H54 (cell line): ENCODE measurements at regions not wholly inside any gene's neighbourhood (a gene's known extent, or its start where the extent isn't known, plus 50 kb on each side); places are given as distances from the start of the nearest gene placed in this dataset.

Source experiments
- DNase-seq: peaks from one replicate; pipeline ENCODE4 v3.0.0; 2011; ENCODE audit warnings: low spot score, mixed read lengths; ENCODE audit not compliant: insufficient read length
- FAIRE-seq: peaks from 3 replicates; lab custom pipeline; 2011; peaks lifted over from hg19 to GRCh38; lab: Jason Lieb, UNC
- POLR2A ChIP-seq: IDR thresholded peaks from 2 replicates; pipeline ENCODE4 v1.6.1; 2011; ENCODE audit warnings: low read depth, mild to moderate bottlenecking, low read length

- DNase-seq (no peak), FAIRE-seq (no peak)
- TF ChIP-seq POLR2A, result no peak
Measured at GRCh38 chr13:67374391-67374790, 144.3 kb upstream of the PCDH9 start.

- no peak for TF ChIP-seq POLR2A
- FAIRE-seq (no peak), DNase-seq (no peak)
Measured at GRCh38 chr13:67372868-67373464, 142.8 kb upstream of the PCDH9 start.

- no peak for TF ChIP-seq POLR2A
- peak; percentile 92 for FAIRE-seq
- DNase-seq, result no peak
Measured at GRCh38 chr13:67369895-67370660, 139.9 kb upstream of the PCDH9 start.

- TF ChIP-seq POLR2A, result no peak
- FAIRE-seq, result no peak
- DNase-seq, result no peak
Measured at GRCh38 chr13:67367399-67367798, 137.3 kb upstream of the PCDH9 start.

- TF ChIP-seq POLR2A, result no peak
- DNase-seq (no peak), FAIRE-seq (no peak)
Measured at GRCh38 chr13:67366533-67366932, 136.4 kb upstream of the PCDH9 start.

GRCh38 chr13:67355812-67356476 lies 125.8 kb upstream of the PCDH9 start:
- no peak for DNase-seq
- no peak for TF ChIP-seq POLR2A
- FAIRE-seq, result no peak

GRCh38 chr13:67353941-67354340 lies 123.8 kb upstream of the PCDH9 start:
- FAIRE-seq, result no peak
- TF ChIP-seq POLR2A, result no peak
- DNase-seq, result no peak

GRCh38 chr13:67353031-67353430 lies 122.9 kb upstream of the PCDH9 start:
- FAIRE-seq (no peak), DNase-seq (no peak)
- TF ChIP-seq POLR2A, result no peak

- DNase-seq (no peak), FAIRE-seq (no peak)
- TF ChIP-seq POLR2A, result no peak
Measured at GRCh38 chr13:67351909-67352308, 121.8 kb upstream of the PCDH9 start.

GRCh38 chr13:67351114-67351513 lies 121.0 kb upstream of the PCDH9 start:
- DNase-seq (no peak), FAIRE-seq (no peak)
- TF ChIP-seq POLR2A, result no peak

- DNase-seq (no peak), FAIRE-seq (peak; percentile 23)
- TF ChIP-seq POLR2A, result no peak
Measured at GRCh38 chr13:67343777-67344176, 113.6 kb upstream of the PCDH9 start.

- DNase-seq (no peak), FAIRE-seq (no peak)
- no peak for TF ChIP-seq POLR2A
Measured at GRCh38 chr13:67341406-67341805, 111.3 kb upstream of the PCDH9 start.

GRCh38 chr13:67330149-67330548 lies 100.0 kb upstream of the PCDH9 start:
- DNase-seq, result no peak
- FAIRE-seq, result no peak
- TF ChIP-seq POLR2A, result no peak

GRCh38 chr13:67328895-67329294 lies 98.8 kb upstream of the PCDH9 start:
- no peak for TF ChIP-seq POLR2A
- FAIRE-seq, result no peak
- no peak for DNase-seq
